ENCODE measurements at regions not wholly inside any gene's neighbourhood (a gene's known extent, or its start where the extent isn't known, plus 50 kb on each side); places are given as distances from the start of the nearest gene placed in this dataset.
"Not testable (repeated sequence)": the region's sequence is repeated elsewhere in the genome, so short reads cannot be mapped to it uniquely, and the experiment has no call there.

- no peak for DNase-seq (ENCODE audit: low read depth, low spot score)
- in situ Hi-C loops (cut with HindIII; ENCODE audit: low pct_unique_long_range_greater_than_20kb, low sequenced_read_pairs) = no loop called here
Observed at GRCh38 chr12:131570596-131570995, 140.3 kb upstream of the SFSWAP start.

- DNase-seq (ENCODE audit: low read depth, low spot score) = no peak
- in situ Hi-C loops (cut with HindIII; ENCODE audit: low pct_unique_long_range_greater_than_20kb, low sequenced_read_pairs) = no loop called here
Observed at GRCh38 chr12:131571827-131572226, 139.1 kb upstream of the SFSWAP start.

DNA sequence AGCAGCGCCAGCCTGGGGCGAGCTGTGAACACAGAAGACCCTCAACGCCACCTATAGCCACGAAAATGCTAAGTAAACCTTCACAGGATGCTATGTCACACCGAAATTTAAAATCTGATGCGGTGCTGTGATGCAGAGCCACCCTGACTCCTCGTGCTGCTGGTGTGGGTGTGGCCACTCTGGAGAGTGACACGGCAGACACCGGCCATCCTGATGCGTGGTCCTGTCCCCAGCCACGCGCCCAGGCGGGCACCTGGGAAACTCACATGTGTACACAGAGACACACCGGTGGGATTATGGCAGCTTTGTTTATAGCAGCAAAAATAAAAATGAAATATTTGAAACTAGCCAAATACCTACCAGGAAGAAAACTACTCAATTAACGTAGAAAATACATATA, 138.3 kb upstream of the SFSWAP start:
- DNase-seq (ENCODE audit: low read depth, low spot score) = no peak
- in situ Hi-C loops (cut with HindIII; ENCODE audit: low pct_unique_long_range_greater_than_20kb, low sequenced_read_pairs) = no loop called here

DNA sequence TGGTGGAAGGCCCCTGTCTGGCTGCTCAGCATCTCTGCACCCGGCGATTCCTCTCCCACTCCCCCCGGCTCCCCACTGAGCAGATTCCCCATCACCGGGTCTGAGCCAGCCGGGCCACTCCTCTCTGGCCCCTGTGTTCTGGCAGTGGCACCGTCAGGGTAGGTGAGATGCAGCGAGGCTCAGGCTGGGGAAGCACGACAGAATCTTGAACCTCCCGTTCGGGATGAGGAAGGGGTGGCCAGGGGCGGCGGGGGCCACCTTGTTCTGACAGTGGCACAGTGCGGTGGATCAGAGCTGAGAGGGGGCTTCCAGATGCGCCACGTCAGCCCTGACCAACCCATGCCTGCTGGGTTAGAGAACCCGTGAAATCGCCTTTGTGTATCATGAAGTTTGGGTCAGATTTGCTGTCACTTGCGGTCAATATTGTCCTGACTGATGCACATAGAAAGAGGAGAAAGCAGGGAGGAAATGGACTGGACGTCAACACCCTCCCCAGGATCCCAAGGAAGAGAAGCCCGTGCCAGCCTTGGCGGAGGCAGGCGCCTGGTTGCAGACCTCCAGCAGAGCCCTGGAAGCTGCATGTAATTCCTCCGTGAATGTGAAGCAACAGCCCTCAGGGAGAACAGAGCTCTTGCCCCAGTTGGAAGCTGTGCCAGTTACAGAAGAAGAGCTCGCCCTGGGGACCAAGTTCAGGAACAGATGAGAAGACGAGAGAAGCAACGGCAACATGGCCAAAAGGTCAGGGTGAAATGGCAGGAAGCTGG, 137.1 kb upstream of the SFSWAP start:
- no peak for DNase-seq (ENCODE audit: low read depth, low spot score)
- in situ Hi-C loops (cut with HindIII; ENCODE audit: low pct_unique_long_range_greater_than_20kb, low sequenced_read_pairs) = no loop called here

DNA sequence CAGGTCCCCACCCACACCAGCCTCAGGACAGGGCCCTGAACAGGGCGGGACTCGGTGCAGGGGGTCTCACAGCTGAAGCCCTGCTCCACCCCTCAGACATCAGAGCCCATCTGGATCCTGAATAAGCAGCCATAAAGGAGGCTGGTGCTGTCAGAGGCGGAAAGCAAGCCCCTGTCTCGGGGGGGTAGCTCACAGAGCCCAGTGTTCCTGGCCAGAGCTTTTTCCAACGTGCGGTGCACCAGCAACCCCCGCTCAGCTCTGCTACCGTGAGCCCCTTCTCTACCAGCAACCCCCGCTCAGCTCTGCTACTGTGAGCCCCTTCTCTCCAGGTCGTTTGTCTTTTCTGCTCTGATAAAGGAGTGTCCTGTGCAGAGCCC, 136.5 kb upstream of the SFSWAP start:
- in situ Hi-C loops (cut with HindIII; ENCODE audit: low pct_unique_long_range_greater_than_20kb, low sequenced_read_pairs) = no loop called here
- DNase-seq (ENCODE audit: low read depth, low spot score) = no peak

DNA sequence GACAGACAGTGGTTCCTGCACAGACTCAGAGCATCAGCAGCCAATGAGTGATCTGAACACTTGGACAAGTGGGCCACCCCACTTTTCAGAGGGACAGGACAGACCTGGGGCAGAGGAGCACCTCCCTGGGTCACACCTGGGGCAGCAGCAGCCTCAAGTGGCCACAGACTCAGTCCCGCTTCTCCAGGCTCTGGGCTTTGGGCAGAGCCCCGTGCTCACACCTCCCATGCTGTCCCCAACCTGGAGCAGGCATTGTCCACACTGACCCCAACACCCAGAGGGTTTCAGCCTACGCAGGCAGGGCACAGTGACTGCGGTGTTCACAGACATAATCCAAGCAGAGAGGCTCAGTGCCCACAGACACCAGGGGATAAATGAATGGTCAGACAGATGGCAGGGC, 135.5 kb upstream of the SFSWAP start:
- in situ Hi-C loops (cut with HindIII; ENCODE audit: low pct_unique_long_range_greater_than_20kb, low sequenced_read_pairs) = no loop called here
- no peak for DNase-seq (ENCODE audit: low read depth, low spot score)

GRCh38 chr12:131576734-131577133, 134.2 kb upstream of the SFSWAP start:
- in situ Hi-C loops (cut with HindIII; ENCODE audit: low pct_unique_long_range_greater_than_20kb, low sequenced_read_pairs); DNase-seq (ENCODE audit: low read depth, low spot score): not testable (repeated sequence)

GRCh38 chr12:131577766-131578165, 133.1 kb upstream of the SFSWAP start:
- in situ Hi-C loops (cut with HindIII; ENCODE audit: low pct_unique_long_range_greater_than_20kb, low sequenced_read_pairs) = no loop called here

DNA sequence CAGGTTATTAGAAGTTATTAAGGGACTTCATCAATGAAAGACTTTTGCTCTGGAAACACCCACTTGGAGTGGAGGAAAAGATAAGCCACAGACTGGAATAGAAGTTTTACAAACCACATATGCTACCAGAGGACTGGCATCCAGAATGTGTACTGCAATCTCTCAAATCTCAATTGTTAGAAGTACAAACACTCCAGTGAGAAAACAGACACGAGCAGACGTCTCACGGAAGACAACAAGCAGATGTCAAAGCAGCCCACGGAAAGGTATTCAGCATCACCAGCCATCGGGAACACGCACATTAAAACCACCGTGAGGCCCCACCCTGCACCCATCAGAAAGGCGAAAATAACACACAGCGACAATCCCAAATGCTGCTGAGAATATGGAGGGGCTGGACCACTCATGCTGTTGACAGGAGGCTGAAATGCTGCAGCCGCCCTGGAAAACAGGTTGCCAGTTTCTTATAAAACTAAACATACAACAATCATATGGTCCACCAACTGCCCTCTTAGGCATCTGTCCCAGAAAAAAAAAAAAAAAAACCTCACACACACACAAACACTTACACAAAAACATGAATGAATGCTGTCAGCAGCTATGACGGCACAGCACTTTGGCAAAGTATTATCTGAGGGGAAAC, 131.9 kb upstream of the SFSWAP start:
- in situ Hi-C loops (cut with HindIII; ENCODE audit: low pct_unique_long_range_greater_than_20kb, low sequenced_read_pairs) = no loop called here
- DNase-seq (ENCODE audit: low read depth, low spot score) = no peak

More at GRCh38 chr12:131577766-131578165, 133.1 kb upstream of the SFSWAP start:
- DNase-seq (ENCODE audit: low read depth, low spot score) = no peak

GRCh38 chr12:131583090-131583712, 127.7 kb upstream of the SFSWAP start:
- in situ Hi-C loops (cut with HindIII; ENCODE audit: low pct_unique_long_range_greater_than_20kb, low sequenced_read_pairs) = no loop called here
- no peak for DNase-seq (ENCODE audit: low read depth, low spot score)

DNA sequence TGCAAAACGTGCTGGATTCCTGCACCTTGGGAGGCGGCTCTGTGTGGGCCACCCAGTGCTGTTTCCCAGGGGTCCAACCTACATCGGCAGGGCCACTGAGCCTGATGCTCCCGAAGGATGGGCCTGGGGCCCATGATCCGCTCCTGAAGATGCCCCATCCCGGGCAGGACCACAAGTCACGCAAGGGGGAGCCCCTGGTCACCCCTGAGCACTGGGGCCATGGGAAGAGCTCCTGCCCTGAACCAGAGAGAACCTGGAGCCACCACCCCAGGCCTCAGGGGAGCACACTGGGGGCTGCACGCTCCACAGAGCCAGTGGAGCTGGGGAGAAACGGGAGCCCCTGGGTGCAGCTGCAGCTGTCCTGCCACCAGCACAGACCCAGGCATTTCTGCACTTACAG, 124.6 kb upstream of the SFSWAP start:
- in situ Hi-C loops (cut with HindIII; ENCODE audit: low pct_unique_long_range_greater_than_20kb, low sequenced_read_pairs) = no loop called here
- DNase-seq (ENCODE audit: low read depth, low spot score) = no peak

- in situ Hi-C loops (cut with HindIII; ENCODE audit: low pct_unique_long_range_greater_than_20kb, low sequenced_read_pairs) = no loop called here
Observed at GRCh38 chr12:131586761-131587160, 124.1 kb upstream of the SFSWAP start.

GRCh38 chr12:131587565-131587964, 123.3 kb upstream of the SFSWAP start:
- in situ Hi-C loops (cut with HindIII; ENCODE audit: low pct_unique_long_range_greater_than_20kb, low sequenced_read_pairs) = no loop called here
- no peak for DNase-seq (ENCODE audit: low read depth, low spot score)

More at GRCh38 chr12:131586761-131587160, 124.1 kb upstream of the SFSWAP start:
- no peak for DNase-seq (ENCODE audit: low read depth, low spot score)

- in situ Hi-C loops (cut with HindIII; ENCODE audit: low pct_unique_long_range_greater_than_20kb, low sequenced_read_pairs) = no loop called here
- no peak for DNase-seq (ENCODE audit: low read depth, low spot score)
Observed at GRCh38 chr12:131589221-131589897, 121.5 kb upstream of the SFSWAP start.

GRCh38 chr12:131589966-131590365, 120.9 kb upstream of the SFSWAP start:
- in situ Hi-C loops (cut with HindIII; ENCODE audit: low pct_unique_long_range_greater_than_20kb, low sequenced_read_pairs) = no loop called here

GRCh38 chr12:131591136-131591535, 119.8 kb upstream of the SFSWAP start:
- no peak for DNase-seq (ENCODE audit: low read depth, low spot score)
- in situ Hi-C loops (cut with HindIII; ENCODE audit: low pct_unique_long_range_greater_than_20kb, low sequenced_read_pairs) = no loop called here

More at GRCh38 chr12:131589966-131590365, 120.9 kb upstream of the SFSWAP start:
- no peak for DNase-seq (ENCODE audit: low read depth, low spot score)

DNA sequence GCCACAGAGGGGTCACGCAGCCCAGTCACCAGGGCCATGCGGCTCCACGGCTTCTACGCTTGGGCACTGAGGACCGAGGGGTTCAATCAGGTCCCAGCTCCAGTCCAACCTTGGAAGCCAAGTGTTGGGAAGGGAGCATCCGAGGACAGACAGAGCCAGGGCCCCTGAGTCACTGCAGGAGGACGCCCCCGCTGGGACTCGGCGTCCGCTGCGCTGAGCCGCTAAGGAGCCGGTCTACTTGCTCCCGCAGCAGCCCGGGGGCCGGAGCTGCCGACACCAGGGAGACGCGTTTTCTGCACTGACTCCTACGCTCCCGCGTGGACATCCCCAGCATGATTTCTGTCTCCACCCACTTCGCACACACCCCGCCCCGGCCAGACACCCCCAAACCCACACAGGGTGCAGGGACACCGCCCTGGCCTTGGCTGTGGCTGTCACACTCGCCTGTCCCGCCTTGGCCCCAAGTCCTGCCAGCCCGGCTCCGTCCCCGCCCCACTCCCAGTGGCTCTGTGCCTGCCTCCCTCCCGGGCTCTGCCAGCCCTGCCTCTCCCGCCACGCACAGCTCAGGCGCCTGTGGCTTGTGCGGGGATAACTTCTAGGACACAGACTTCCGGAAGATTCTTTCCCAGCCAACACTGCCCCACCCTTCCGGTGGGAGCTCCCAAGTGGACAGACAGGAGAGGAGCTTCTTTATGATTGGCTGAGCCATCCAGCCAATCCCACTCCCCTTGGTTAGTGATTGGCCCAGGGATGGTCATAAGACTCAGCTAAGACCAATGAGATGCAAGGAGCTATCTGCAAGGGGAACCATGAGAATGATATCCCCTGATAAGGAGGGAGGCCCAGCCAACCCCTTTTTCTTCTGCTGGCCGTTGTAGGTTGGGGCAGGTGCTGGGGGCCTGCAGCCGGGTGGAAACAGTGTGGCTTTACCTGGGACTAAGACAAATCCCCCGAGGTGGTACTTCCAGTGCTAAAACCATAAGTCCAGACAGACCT, 118.9 kb upstream of the SFSWAP start:
- in situ Hi-C loops (cut with HindIII; ENCODE audit: low pct_unique_long_range_greater_than_20kb, low sequenced_read_pairs) = no loop called here
- DNase-seq (ENCODE audit: low read depth, low spot score) = peak; percentile 11

Measured in SK-MEL-5 (cell line).